Effector memory CD4-positive, alpha-beta T cell (primary cell): ENCODE measurements at regions not wholly inside any gene's neighbourhood (a gene's known extent, or its start where the extent isn't known, plus 50 kb on each side); places are given as distances from the start of the nearest gene placed in this dataset.

Experiments
- DNase-seq, 3 donors: peaks; one replicate each; pipeline ENCODE4 v3.0.0-alpha.2; 2020
- H3K27ac ChIP-seq: 2 replicates; pipeline ENCODE4 v1.7.0; 2013; ENCODE audit warnings: mild to moderate bottlenecking, low read length, moderate library complexity; ENCODE audit not compliant: insufficient read depth, poor library complexity, severe bottlenecking
- H3K27me3 ChIP-seq: replicated peaks from 2 replicates; pipeline ENCODE4 v1.7.0; 2013; ENCODE audit warnings: mild to moderate bottlenecking, low read length; ENCODE audit not compliant: insufficient read depth, control insufficient read depth, poor library complexity, severe bottlenecking
- H3K36me3 ChIP-seq: 2 replicates; pipeline ENCODE4 v1.7.0; 2013; ENCODE audit warnings: mild to moderate bottlenecking, low read length, moderate library complexity; ENCODE audit not compliant: control insufficient read depth, insufficient read depth
- H3K4me1 ChIP-seq: 2 replicates; pipeline ENCODE4 v1.7.0; 2013; ENCODE audit warnings: low read length, mild to moderate bottlenecking; ENCODE audit not compliant: control insufficient read depth, insufficient read depth, poor library complexity, severe bottlenecking
- H3K4me3 ChIP-seq: 2 replicates; pipeline ENCODE4 v1.7.0; 2013; ENCODE audit warnings: low read length, low read depth, mild to moderate bottlenecking; ENCODE audit not compliant: insufficient read depth, poor library complexity, severe bottlenecking
- H3K9me3 ChIP-seq: 2 replicates; pipeline ENCODE4 v1.7.0; 2013; ENCODE audit warnings: mild to moderate bottlenecking, low read length, moderate library complexity; ENCODE audit not compliant: control insufficient read depth

GRCh38 chr1:229022595-229023333 lies 248.1 kb upstream of the RAB4A start:
- peaks cover 8% of the 10 kb centered on the region for H3K4me1 ChIP-seq
- no peaks in the 10 kb centered on the region for H3K27me3 ChIP-seq
- no peaks in the 10 kb centered on the region for H3K9me3 ChIP-seq
- H3K27ac ChIP-seq: no peak overlapping the region
- no peak overlapping the region for H3K4me3 ChIP-seq
- DNase-seq: no peak
- H3K36me3 ChIP-seq: no peaks in the 10 kb centered on the region

- Histone ChIP-seq H3K4me1 (peaks cover 16% of the 10 kb centered on the region), H3K27ac (no peak overlapping the region), H3K4me3 (no peak overlapping the region), H3K9me3 (no peaks in the 10 kb centered on the region), H3K36me3 (no peaks in the 10 kb centered on the region), H3K27me3 (no peaks in the 10 kb centered on the region)
- no peak for DNase-seq
Observed at GRCh38 chr1:229023651-229024300, 247.1 kb upstream of the RAB4A start.

- peaks cover 16% of the 10 kb centered on the region for H3K4me1 ChIP-seq
- DNase-seq: no peak
Observed at GRCh38 chr1:229024528-229025130, 246.3 kb upstream of the RAB4A start.

GRCh38 chr1:229025576-229025975 lies 245.3 kb upstream of the RAB4A start:
- no peak for DNase-seq
- no peaks in the 10 kb centered on the region for H3K9me3 ChIP-seq
- no peaks in the 10 kb centered on the region for H3K36me3 ChIP-seq
- H3K27ac ChIP-seq: no peak overlapping the region
- H3K27me3 ChIP-seq: no peaks in the 10 kb centered on the region
- peaks cover 16% of the 10 kb centered on the region for H3K4me1 ChIP-seq
- no peak overlapping the region for H3K4me3 ChIP-seq

More at GRCh38 chr1:229024528-229025130, 246.3 kb upstream of the RAB4A start:
- Histone ChIP-seq H3K9me3 (no peaks in the 10 kb centered on the region), H3K4me3 (no peak overlapping the region), H3K36me3 (no peaks in the 10 kb centered on the region), H3K27me3 (no peaks in the 10 kb centered on the region), H3K27ac (no peak overlapping the region)

- H3K9me3 ChIP-seq: no peaks in the 10 kb centered on the region
- H3K4me3 ChIP-seq: no peak overlapping the region
- DNase-seq: no peak
- H3K27ac ChIP-seq: peak overlapping the region; percentile 2
- no peaks in the 10 kb centered on the region for H3K27me3 ChIP-seq
- no peaks in the 10 kb centered on the region for H3K36me3 ChIP-seq
- H3K4me1 ChIP-seq: peaks cover 22% of the 10 kb centered on the region
Observed at GRCh38 chr1:229027158-229027557, 243.8 kb upstream of the RAB4A start.

GRCh38 chr1:229027622-229028182 lies 243.2 kb upstream of the RAB4A start:
- peak overlapping the region; percentile 43 for H3K27ac ChIP-seq
- no peaks in the 10 kb centered on the region for H3K36me3 ChIP-seq
- DNase-seq: no peak
- no peaks in the 10 kb centered on the region for H3K9me3 ChIP-seq
- H3K27me3 ChIP-seq: no peaks in the 10 kb centered on the region
- peak overlapping the region; percentile 44 for H3K4me3 ChIP-seq
- peaks cover 27% of the 10 kb centered on the region for H3K4me1 ChIP-seq

GRCh38 chr1:229028544-229028943 lies 242.4 kb upstream of the RAB4A start:
- peaks cover 35% of the 10 kb centered on the region for H3K4me1 ChIP-seq
- no peak overlapping the region for H3K4me3 ChIP-seq
- H3K27me3 ChIP-seq: no peaks in the 10 kb centered on the region
- DNase-seq: no peak
- H3K27ac ChIP-seq: no peak overlapping the region
- H3K36me3 ChIP-seq: no peaks in the 10 kb centered on the region
- no peaks in the 10 kb centered on the region for H3K9me3 ChIP-seq

GRCh38 chr1:229028987-229029878 lies 241.7 kb upstream of the RAB4A start:
- DNase-seq: no peak
- no peak overlapping the region for H3K4me3 ChIP-seq
- no peaks in the 10 kb centered on the region for H3K27me3 ChIP-seq
- H3K27ac ChIP-seq: no peak overlapping the region
- no peaks in the 10 kb centered on the region for H3K9me3 ChIP-seq
- H3K36me3 ChIP-seq: no peaks in the 10 kb centered on the region
- peaks cover 42% of the 10 kb centered on the region for H3K4me1 ChIP-seq

GRCh38 chr1:229029879-229030235 lies 241.1 kb upstream of the RAB4A start:
- Histone ChIP-seq H3K4me3 (no peak overlapping the region), H3K27me3 (no peaks in the 10 kb centered on the region), H3K9me3 (no peaks in the 10 kb centered on the region), H3K36me3 (no peaks in the 10 kb centered on the region), H3K27ac (no peak overlapping the region), H3K4me1 (peaks cover 46% of the 10 kb centered on the region)
- DNase-seq: no peak
